Right lung (tissue), 2 donors: ENCODE measurements at regions not wholly inside any gene's neighbourhood (a gene's known extent, or its start where the extent isn't known, plus 50 kb on each side); places are given as distances from the start of the nearest gene placed in this dataset.

Source experiments
- DNase-seq, 2 donors: peaks; one replicate each; pipeline ENCODE4 v3.0.0-alpha.2; 2013

GRCh38 chr2:6728156-6728555, 137.6 kb downstream of the CMPK2 start:
- DNase-seq = no peak

GRCh38 chr2:6730003-6730402, 135.7 kb downstream of the CMPK2 start:
- no peak for DNase-seq

GRCh38 chr2:6730649-6731532, 134.8 kb downstream of the CMPK2 start:
- DNase-seq = no peak

DNA sequence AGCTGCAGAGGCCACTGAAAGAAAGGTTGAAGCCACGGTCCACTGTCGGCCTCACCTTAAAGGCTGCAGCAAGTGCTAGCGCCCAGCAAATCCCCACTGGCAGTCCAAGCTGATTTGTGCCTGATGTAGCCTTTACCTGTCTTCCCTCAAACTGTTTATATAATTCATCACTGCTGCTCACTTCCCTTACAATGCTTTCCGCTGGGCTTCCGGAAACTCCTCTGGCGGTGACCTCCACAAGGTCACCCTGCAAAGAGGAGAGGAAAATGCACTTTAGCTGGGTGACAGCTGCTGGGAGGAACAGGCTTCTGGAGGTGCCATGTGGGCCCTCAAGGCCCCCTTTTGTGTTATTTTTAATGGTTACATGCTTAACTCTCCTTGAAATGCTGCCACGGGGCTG, 126.2 kb downstream of the CMPK2 start:
- DNase-seq = no peak

- DNase-seq = no peak
Measured at GRCh38 chr2:6741229-6741628, 124.5 kb downstream of the CMPK2 start.

DNA sequence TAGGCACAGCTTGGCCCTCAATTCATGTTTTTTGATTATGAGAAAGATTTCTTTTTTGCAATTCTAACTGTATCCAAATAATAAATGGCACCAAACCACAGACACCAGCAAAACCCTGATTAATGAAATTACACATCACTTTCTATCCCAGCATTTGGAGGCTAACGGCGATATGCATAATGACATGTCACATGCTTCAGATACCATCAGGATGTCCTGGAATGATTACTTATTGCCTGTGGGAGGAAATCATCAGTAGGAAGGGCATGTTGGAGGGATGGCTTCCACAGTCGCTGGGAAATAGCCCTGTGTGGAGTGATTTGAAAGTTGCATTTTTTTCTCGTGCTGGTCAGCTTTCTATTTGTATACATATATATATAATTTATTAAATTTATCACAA, 121.7 kb downstream of the CMPK2 start:
- DNase-seq = no peak

DNA sequence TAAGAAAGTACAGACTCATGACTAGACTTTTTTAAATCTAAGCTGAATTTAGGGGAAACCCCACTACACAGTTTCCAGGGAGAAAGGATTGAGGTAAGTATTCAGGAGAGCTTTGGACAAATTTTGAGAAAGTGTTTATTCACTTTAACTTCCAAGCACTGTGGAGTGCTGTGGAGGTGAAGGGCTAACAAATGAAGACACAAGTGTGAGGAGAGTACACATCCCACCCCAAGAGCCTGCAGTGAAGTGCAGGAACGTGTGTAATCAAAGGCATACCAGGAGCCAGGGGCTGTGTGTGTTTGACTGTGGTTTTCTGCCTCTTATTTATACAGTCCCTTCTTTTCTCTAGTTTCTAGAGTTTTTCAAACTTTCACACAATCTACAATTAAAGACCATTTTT, 118.3 kb downstream of the CMPK2 start:
- DNase-seq = peak; percentile 30 to 41

DNA sequence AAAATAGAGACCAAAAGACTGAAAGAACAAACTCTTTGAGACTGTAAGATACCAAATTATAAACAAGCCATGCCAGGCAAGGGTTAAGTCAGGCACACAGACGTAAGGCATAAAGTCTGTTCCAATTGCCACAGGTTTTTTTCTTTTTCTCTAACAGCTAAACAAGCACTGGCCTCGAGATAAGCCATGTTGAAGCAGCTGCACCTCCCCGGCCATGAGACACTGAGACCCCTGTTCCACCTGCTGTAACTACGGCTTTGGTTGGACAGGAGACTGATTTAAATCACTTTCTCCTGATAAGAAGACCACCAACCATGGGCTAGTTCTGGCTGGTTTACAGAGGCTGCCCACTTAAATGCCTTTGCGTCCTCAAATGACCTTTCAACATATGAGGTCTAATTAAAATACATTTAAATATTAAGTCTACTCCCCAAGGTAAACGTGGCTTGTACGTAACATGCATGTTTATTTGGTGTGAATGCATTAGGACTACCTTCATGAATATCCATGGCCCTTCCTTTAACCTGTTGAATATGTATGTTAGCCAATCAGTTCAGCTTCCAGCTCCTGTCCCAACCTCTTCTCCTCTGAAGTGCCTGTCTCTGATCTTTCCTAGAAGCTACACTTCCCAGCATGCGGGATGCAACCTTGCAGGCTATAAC, 117.2 kb downstream of the CMPK2 start:
- DNase-seq = peak; percentile 20 to 36

GRCh38 chr2:6749962-6750361, 115.7 kb downstream of the CMPK2 start:
- peak in 1 of 2 donors; percentile 19 for DNase-seq

DNA sequence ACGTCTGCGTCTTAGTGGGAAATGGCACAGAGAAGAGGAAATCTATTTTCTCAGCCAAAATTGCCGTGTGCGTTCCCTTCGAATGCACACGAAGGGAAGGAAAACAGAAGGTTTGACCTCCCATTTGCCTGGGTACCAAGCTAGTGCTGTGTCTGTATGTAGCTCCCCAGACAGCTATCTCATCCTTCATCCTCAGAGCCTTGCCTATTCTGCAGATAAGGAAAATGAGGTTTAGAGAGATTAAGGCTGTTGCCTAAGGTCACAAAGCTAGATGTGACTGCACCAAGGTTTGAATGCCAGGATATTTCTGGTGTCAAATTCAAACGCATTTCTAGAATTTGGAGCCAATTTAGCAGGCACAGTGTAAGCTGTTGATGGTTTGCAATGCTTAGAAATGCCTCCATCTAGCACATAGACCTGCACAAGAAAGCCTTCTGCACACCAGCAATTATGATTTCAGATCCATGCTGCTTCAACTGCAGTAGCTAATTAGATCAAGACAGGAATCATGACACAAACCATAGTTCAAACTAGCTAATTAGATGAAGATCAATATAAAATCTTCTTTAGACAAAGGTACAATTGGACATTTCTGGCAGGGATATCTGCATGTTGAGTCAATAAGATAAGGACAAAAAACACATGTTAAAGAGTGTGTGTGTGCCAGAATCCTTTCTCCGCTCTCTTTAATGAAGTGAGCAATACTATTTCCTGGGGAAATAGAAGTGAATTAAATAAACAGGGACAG, 115.1 kb downstream of the CMPK2 start:
- DNase-seq = peak; percentile 64 to 67

- DNase-seq = no peak
Measured at GRCh38 chr2:6754419-6754818, 111.3 kb downstream of the CMPK2 start.

- no peak for DNase-seq
Measured at GRCh38 chr2:6755456-6755855, 110.3 kb downstream of the CMPK2 start.

DNA sequence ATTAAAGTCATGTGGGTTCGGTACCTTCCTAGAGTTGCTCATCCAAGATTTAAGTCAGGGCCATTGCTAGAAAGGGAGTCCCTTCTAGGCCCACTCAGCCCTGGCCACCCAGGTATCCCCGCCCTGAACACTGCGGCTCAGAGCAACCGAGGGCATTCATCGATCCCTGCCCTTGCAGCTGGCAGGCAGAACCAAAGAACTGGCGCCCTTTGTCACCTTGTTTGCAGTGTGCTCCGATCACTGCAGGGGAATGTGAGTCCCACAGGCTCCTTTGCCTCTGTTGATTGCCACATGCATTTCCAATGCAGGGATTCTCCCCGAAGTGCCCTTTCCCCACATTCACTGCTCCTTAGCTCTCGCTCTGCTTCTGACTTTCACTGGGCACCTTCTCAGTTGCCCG, 108.5 kb downstream of the CMPK2 start:
- DNase-seq = no peak

DNA sequence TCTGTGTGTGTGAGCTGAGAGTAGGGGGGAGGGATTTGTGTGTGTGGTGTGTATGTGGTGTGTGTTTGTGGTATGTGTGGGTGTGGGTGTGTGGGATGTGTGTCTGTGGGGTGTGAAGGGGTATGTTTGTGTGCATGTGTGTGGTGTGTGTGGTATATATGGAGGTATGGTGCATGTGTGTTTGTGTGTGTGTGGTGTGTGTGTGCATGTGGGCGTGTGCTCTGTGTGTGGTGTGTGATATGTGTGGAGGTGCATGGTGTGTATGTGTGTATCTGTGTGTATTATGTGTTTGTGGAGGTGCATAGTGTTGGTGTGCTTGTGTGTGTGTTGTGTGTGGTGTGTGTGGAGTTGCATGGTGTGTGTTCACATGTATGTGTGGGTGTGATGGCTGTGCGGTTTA, 106.0 kb downstream of the CMPK2 start:
- DNase-seq = no peak

DNA sequence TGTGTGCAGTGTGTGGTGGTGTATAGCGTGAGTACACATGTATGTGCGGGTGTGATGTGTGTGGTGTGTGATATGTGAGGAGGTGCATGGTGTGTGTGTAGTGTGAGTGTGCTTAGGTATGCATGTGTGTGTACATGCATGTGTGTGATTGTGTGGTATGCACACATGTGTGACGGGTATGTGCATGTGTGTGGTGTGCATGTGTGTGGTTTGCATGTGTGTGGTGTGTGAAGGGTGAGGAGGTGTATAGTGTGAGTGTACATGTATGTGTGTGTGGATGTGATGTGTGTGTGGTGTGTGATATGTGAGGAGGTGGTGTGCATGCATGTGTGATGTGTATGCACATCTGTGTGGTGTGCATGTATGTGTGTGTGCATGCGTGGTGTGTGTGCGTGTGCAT, 105.6 kb downstream of the CMPK2 start:
- no peak for DNase-seq

DNA sequence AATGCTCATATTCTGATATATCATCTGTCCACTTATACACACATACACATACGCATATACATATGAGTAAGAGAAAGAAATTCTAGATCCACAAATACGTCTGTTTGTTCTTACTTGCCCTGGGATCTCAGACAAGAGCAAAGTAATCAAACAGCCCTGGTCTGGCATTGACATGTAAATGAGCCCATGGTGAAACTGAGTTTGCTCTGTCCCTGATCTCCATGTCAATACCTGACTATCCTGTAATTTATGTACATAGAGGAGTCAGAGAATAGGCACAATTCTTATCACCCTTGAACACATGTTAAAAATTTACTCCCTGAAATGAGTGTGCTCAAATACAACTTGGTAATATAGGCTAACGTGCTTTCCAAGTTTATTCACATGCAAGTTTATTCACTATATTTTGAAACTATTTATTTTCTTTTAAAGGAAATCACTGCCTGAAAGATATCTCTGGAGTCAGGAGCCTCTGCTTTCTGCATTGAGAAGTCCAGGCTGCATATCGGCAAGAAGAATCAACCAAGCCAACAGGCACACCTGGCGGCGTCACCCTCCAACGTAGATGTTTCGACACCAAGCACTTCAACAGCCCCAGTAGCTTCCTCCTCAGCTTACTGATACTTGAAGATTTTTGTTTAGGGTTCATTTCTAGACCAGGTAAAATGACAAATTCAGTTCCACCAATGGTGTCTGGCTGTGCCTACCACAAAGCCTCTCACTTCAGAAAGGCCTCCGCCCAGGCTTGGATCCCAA, 100.6 kb downstream of the CMPK2 start:
- no peak for DNase-seq

DNA sequence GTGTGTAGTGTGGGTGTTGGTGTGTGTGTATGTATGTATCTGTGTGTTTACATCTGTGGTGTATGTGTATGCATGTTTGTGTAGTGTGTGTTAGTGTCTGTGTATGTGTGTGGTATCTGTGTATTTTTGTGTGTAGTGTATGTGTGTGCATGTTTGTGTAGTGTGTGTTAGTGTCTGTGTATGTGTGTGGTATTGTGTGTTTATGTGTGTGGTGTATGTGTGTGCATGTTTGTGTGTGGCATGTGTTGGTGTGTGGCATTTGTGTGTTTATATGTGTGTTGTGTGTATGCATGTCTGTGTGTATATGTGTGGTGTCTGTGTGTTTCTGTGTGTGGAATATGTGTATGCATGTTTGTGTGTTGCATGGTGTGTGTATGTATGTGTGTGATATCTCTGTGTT, 96.4 kb downstream of the CMPK2 start:
- DNase-seq = no peak

GRCh38 chr2:6770006-6770405, 95.7 kb downstream of the CMPK2 start:
- DNase-seq = no peak

DNA sequence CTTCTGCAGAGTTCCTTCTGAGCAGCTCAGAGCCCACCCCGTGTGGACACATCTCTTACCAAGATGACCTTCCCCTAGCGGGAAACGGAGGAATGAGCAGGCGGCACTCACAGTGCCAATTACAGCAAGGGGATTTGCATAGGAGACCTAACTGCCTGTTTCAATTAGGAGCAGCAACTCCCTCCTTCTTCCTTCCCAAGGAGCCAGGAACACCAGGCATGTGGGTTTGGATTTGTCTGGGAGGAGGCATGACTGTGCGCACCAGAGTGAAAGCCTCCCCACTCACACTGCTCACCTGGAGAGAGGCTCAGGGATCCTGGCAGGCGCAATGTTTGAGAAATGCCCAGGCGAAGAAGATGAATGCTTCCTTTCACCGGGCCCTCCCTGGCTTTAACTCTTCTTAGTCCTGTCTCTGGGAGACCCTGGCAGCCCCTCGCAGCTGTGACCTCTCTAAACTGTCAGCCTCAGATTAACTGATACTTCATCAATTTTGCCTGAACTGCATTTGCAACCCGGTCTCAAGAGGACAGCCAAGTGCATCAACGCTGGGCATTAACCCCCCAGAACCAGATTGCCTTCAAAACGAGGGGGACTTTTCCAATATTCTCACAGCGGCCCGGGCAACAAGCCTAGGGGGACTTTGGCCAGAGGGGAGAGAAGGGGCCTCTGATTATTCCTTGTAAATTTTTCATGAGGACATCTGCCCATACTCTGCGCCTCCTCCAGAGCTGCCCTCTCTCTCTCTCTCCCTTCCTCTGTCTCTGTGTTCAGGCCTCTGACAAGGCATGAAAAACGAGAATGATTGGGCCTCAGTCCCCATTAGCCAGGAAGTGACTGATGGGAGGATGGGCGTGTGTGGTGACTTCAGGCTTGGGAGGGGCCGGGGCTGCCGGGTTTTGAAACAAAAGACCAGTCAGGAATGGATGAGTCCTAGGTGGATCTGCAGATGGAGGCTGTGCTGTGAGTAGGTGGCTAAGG, 93.8 kb downstream of the CMPK2 start:
- peak in 1 of 2 donors; percentile 16 for DNase-seq

DNA sequence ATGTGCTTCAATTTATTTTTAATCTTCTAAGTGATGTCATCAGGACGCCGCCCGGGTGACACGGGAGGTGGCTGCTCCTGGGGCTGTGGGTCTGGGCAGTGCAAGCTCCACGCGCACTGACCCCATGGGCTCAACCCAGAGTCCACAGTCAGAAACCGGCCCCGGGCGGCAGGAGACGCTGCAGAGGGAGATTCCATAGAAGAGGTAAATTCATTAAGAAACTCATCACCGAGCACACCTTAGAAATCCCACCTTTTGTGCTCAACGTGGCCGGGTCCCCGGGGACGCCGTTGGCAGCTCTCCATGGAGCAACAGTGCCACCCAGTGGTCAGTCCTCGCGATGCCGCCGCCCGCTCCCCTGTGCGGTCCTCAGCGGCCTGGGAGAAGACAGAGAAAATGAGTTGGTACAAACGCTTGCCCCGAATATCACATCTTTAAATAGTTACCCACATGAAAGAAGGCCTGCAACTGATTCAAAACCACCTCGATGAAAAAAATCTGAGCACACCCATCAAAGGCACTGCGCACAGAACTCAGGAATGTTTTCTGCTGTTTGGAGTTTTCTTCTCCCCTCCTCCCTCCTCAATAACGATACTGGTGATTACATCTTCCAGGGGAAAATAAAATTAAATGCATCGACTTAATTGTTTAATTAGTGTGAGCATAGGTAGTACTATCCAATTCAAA, 92.6 kb downstream of the CMPK2 start:
- DNase-seq = peak; percentile 67 to 76
